ENCODE measurements at regions not wholly inside any gene's neighbourhood (a gene's known extent, or its start where the extent isn't known, plus 50 kb on each side); places are given as distances from the start of the nearest gene placed in this dataset.

GRCh38 chr11:126139111-126140091 is 72.0 kb downstream of the RPUSD4 start:
- peak overlapping the region in 1 of 2 donors; percentile 72 for H3K27ac ChIP-seq (ENCODE audit: low read depth in 1 of 2, low read length in 1 of 2)
- H3K36me3 ChIP-seq (ENCODE audit: control insufficient read depth in 2 of 2, insufficient read depth in 2 of 2, low read length in 1 of 2), result no peaks in the 10 kb centered on the region
- no peak overlapping the region for H3K4me3 ChIP-seq (ENCODE audit: low read length in 2 of 2)
- 89% methylated on average over 13 of the region's 13 CpGs for WGBS
- H3K9me3 ChIP-seq (ENCODE audit: control insufficient read depth in 2 of 2, insufficient read depth in 1 of 2, low read length in 1 of 2), result no peaks in the 10 kb centered on the region
- peaks cover 0 to 2% of the 10 kb centered on the region in 2 donors for H3K27me3 ChIP-seq (ENCODE audit: control insufficient read depth in 2 of 2, insufficient read depth in 1 of 2, low read length in 1 of 2)
- DNase-seq (ENCODE audit: low read depth in 6 of 9, low spot score in 9 of 9), result peak in 1 of 9 donors; percentile 16
- H3K4me1 ChIP-seq (ENCODE audit: control insufficient read depth in 2 of 2, insufficient read depth in 2 of 2, low read length in 2 of 2), result peaks cover 0 to 22% of the 10 kb centered on the region in 2 donors

GRCh38 chr11:126138636-126139035 is 72.8 kb downstream of the RPUSD4 start:
- no peak for DNase-seq (ENCODE audit: low read depth in 6 of 9, low spot score in 9 of 9)
- H3K27me3 ChIP-seq (ENCODE audit: control insufficient read depth in 2 of 2, insufficient read depth in 1 of 2, low read length in 1 of 2), result peaks cover 0 to 6% of the 10 kb centered on the region in 2 donors
- H3K4me3 ChIP-seq (ENCODE audit: low read length in 2 of 2), result no peak overlapping the region
- 93% methylated on average over 7 of the region's 7 CpGs for WGBS
- no peaks in the 10 kb centered on the region for H3K36me3 ChIP-seq (ENCODE audit: control insufficient read depth in 2 of 2, insufficient read depth in 2 of 2, low read length in 1 of 2)
- peaks cover 0 to 26% of the 10 kb centered on the region in 2 donors for H3K4me1 ChIP-seq (ENCODE audit: control insufficient read depth in 2 of 2, insufficient read depth in 2 of 2, low read length in 2 of 2)
- H3K27ac ChIP-seq (ENCODE audit: low read depth in 1 of 2, low read length in 1 of 2), result peak overlapping the region in 1 of 2 donors; percentile 72
- no peaks in the 10 kb centered on the region for H3K9me3 ChIP-seq (ENCODE audit: control insufficient read depth in 2 of 2, insufficient read depth in 1 of 2, low read length in 1 of 2)

- Histone ChIP-seq H3K4me3 (ENCODE audit: low read length in 2 of 2) (no peak overlapping the region), H3K4me1 (ENCODE audit: control insufficient read depth in 2 of 2, insufficient read depth in 2 of 2, low read length in 2 of 2) (peaks cover 0 to 34% of the 10 kb centered on the region in 2 donors), H3K36me3 (ENCODE audit: control insufficient read depth in 2 of 2, insufficient read depth in 2 of 2, low read length in 1 of 2) (no peaks in the 10 kb centered on the region), H3K27ac (ENCODE audit: low read depth in 1 of 2, low read length in 1 of 2) (no peak overlapping the region), H3K27me3 (ENCODE audit: control insufficient read depth in 2 of 2, insufficient read depth in 1 of 2, low read length in 1 of 2) (peaks cover 0 to 6% of the 10 kb centered on the region in 2 donors), H3K9me3 (ENCODE audit: control insufficient read depth in 2 of 2, insufficient read depth in 1 of 2, low read length in 1 of 2) (no peaks in the 10 kb centered on the region)
- no peak for DNase-seq (ENCODE audit: low read depth in 6 of 9, low spot score in 9 of 9)
- 81% methylated on average over 3 of the region's 3 CpGs for WGBS
Measured at GRCh38 chr11:126137136-126137535, 74.3 kb downstream of the RPUSD4 start.

GRCh38 chr11:126136507-126136906 is 73.8 kb upstream of the CDON start:
- Histone ChIP-seq H3K4me1 (ENCODE audit: control insufficient read depth in 2 of 2, insufficient read depth in 2 of 2, low read length in 2 of 2) (peaks cover 0 to 34% of the 10 kb centered on the region in 2 donors), H3K36me3 (ENCODE audit: control insufficient read depth in 2 of 2, insufficient read depth in 2 of 2, low read length in 1 of 2) (no peaks in the 10 kb centered on the region), H3K4me3 (ENCODE audit: low read length in 2 of 2) (no peak overlapping the region), H3K27me3 (ENCODE audit: control insufficient read depth in 2 of 2, insufficient read depth in 1 of 2, low read length in 1 of 2) (peaks cover 0 to 6% of the 10 kb centered on the region in 2 donors), H3K9me3 (ENCODE audit: control insufficient read depth in 2 of 2, insufficient read depth in 1 of 2, low read length in 1 of 2) (no peaks in the 10 kb centered on the region), H3K27ac (ENCODE audit: low read depth in 1 of 2, low read length in 1 of 2) (peak overlapping the region in 1 of 2 donors; percentile 47)
- WGBS, result 93% methylated on average over 10 of the region's 10 CpGs
- no peak for DNase-seq (ENCODE audit: low read depth in 6 of 9, low spot score in 9 of 9)

GRCh38 chr11:126135235-126136176 is 72.8 kb upstream of the CDON start:
- no peak for DNase-seq (ENCODE audit: low read depth in 6 of 9, low spot score in 9 of 9)
- Histone ChIP-seq H3K4me1 (ENCODE audit: control insufficient read depth in 2 of 2, insufficient read depth in 2 of 2, low read length in 2 of 2) (peaks cover 0 to 34% of the 10 kb centered on the region in 2 donors), H3K4me3 (ENCODE audit: low read length in 2 of 2) (no peak overlapping the region), H3K36me3 (ENCODE audit: control insufficient read depth in 2 of 2, insufficient read depth in 2 of 2, low read length in 1 of 2) (no peaks in the 10 kb centered on the region), H3K9me3 (ENCODE audit: control insufficient read depth in 2 of 2, insufficient read depth in 1 of 2, low read length in 1 of 2) (no peaks in the 10 kb centered on the region), H3K27me3 (ENCODE audit: control insufficient read depth in 2 of 2, insufficient read depth in 1 of 2, low read length in 1 of 2) (peaks cover 0 to 4% of the 10 kb centered on the region in 2 donors), H3K27ac (ENCODE audit: low read depth in 1 of 2, low read length in 1 of 2) (no peak overlapping the region)
- 86% methylated on average over 20 of the region's 20 CpGs for WGBS

GRCh38 chr11:126134461-126135155 is 71.9 kb upstream of the CDON start:
- WGBS, result 93% methylated on average over 8 of the region's 8 CpGs
- Histone ChIP-seq H3K4me3 (ENCODE audit: low read length in 2 of 2) (no peak overlapping the region), H3K9me3 (ENCODE audit: control insufficient read depth in 2 of 2, insufficient read depth in 1 of 2, low read length in 1 of 2) (no peaks in the 10 kb centered on the region), H3K36me3 (ENCODE audit: control insufficient read depth in 2 of 2, insufficient read depth in 2 of 2, low read length in 1 of 2) (no peaks in the 10 kb centered on the region), H3K4me1 (ENCODE audit: control insufficient read depth in 2 of 2, insufficient read depth in 2 of 2, low read length in 2 of 2) (peaks cover 0 to 32% of the 10 kb centered on the region in 2 donors), H3K27ac (ENCODE audit: low read depth in 1 of 2, low read length in 1 of 2) (no peak overlapping the region), H3K27me3 (ENCODE audit: control insufficient read depth in 2 of 2, insufficient read depth in 1 of 2, low read length in 1 of 2) (peaks cover 0 to 4% of the 10 kb centered on the region in 2 donors)
- DNase-seq (ENCODE audit: low read depth in 6 of 9, low spot score in 9 of 9), result no peak

- Histone ChIP-seq H3K9me3 (ENCODE audit: control insufficient read depth in 2 of 2, insufficient read depth in 1 of 2, low read length in 1 of 2) (no peaks in the 10 kb centered on the region), H3K4me3 (ENCODE audit: low read length in 2 of 2) (no peak overlapping the region), H3K36me3 (ENCODE audit: control insufficient read depth in 2 of 2, insufficient read depth in 2 of 2, low read length in 1 of 2) (no peaks in the 10 kb centered on the region), H3K27ac (ENCODE audit: low read depth in 1 of 2, low read length in 1 of 2) (no peak overlapping the region), H3K27me3 (ENCODE audit: control insufficient read depth in 2 of 2, insufficient read depth in 1 of 2, low read length in 1 of 2) (peaks cover 0 to 4% of the 10 kb centered on the region in 2 donors), H3K4me1 (ENCODE audit: control insufficient read depth in 2 of 2, insufficient read depth in 2 of 2, low read length in 2 of 2) (peaks cover 0 to 26% of the 10 kb centered on the region in 2 donors)
- WGBS, result 62% methylated on average over 8 of the region's 8 CpGs
- DNase-seq (ENCODE audit: low read depth in 6 of 9, low spot score in 9 of 9), result no peak
Measured at GRCh38 chr11:126133901-126134300, 71.2 kb upstream of the CDON start.

- Histone ChIP-seq H3K4me1 (ENCODE audit: control insufficient read depth in 2 of 2, insufficient read depth in 2 of 2, low read length in 2 of 2) (peaks cover 0 to 21% of the 10 kb centered on the region in 2 donors), H3K36me3 (ENCODE audit: control insufficient read depth in 2 of 2, insufficient read depth in 2 of 2, low read length in 1 of 2) (no peaks in the 10 kb centered on the region), H3K27ac (ENCODE audit: low read depth in 1 of 2, low read length in 1 of 2) (peak overlapping the region in 1 of 2 donors; percentile 51), H3K4me3 (ENCODE audit: low read length in 2 of 2) (no peak overlapping the region), H3K27me3 (ENCODE audit: control insufficient read depth in 2 of 2, insufficient read depth in 1 of 2, low read length in 1 of 2) (peaks cover 0 to 4% of the 10 kb centered on the region in 2 donors), H3K9me3 (ENCODE audit: control insufficient read depth in 2 of 2, insufficient read depth in 1 of 2, low read length in 1 of 2) (no peaks in the 10 kb centered on the region)
- no peak for DNase-seq (ENCODE audit: low read depth in 6 of 9, low spot score in 9 of 9)
- WGBS, result 89% methylated on average over 3 of the region's 3 CpGs
Measured at GRCh38 chr11:126132319-126132718, 69.7 kb upstream of the CDON start.
